GM21717 (cell line): ENCODE measurements at regions not wholly inside any gene's neighbourhood (a gene's known extent, or its start where the extent isn't known, plus 50 kb on each side); places are given as distances from the start of the nearest gene placed in this dataset.

Experiments used
- ATAC-seq: cut with Tn5 transposase; IDR thresholded peaks from one replicate; pipeline ENCODE4 v1.9.1; 2021; ENCODE audit warnings: mild to moderate bottlenecking, moderate library complexity; ENCODE audit not compliant: unreplicated experiment

GRCh38 chr4:115850799-115851509 is 737.5 kb upstream of the NDST4 start:
- ATAC-seq: peak; percentile 73

GRCh38 chr4:115844180-115844579 is 730.8 kb upstream of the NDST4 start:
- ATAC-seq: no peak

GRCh38 chr4:115841871-115842270 is 728.5 kb upstream of the NDST4 start:
- ATAC-seq: no peak

DNA sequence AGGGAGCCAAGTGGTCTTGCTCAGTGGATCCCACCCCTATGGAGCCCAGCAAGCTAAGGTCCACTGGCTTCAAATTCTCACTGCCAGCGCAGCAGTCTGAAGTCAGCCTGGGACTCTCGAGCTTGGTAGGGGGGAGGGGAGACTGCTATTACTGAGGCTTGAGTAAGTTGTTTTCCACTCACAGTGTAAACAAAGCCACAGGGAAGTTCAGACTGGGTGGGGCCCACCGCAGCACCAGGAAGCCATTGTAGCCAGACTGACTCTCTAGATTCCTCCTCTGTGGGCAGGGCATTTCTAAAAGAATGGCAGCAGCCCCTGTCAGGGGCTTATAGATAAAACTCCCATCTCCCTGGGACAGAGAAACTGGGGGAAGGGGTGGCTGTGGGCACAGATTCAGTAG is 721.0 kb upstream of the NDST4 start:
- no peak for ATAC-seq

- no peak for ATAC-seq
Observed at GRCh38 chr4:115824630-115825029, 711.2 kb upstream of the NDST4 start.

DNA sequence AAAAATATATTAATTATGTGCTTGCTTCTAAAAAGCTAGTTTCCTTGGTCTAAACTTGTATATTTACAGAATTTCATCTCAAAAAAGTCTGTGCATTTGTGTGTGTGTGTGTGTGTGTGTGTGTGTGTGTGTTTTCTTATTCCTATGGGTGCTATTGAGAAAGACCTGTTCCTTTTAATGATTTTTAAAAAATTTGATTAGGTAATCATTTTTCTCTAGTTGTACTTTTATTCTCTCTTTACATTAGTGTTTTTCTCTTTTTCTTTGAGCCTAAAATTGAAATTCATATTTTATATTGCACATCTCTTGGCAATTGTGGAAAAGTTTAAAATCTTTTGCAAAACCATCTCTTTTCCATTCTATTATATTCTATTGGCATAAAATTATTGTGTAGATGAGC is 690.4 kb upstream of the NDST4 start:
- ATAC-seq: no peak

DNA sequence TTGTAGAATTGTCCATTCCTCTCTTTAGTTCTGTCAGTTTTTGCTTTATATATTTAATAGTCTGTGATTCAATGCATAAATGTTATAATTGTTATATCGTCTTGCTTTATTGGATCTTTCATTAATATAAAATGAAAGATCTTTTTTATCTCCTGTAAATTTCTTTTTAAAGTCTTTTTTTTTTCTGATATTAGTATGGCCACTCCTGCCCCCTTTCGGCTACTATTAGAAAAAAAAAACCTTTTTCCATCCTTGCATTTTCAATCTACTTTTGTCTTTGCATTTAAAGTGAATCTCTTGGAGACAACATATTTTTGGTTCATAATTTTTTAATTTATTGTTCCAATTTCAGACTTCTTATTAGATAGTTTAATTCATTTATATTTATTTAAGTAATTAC is 677.4 kb upstream of the NDST4 start:
- ATAC-seq: no peak

DNA sequence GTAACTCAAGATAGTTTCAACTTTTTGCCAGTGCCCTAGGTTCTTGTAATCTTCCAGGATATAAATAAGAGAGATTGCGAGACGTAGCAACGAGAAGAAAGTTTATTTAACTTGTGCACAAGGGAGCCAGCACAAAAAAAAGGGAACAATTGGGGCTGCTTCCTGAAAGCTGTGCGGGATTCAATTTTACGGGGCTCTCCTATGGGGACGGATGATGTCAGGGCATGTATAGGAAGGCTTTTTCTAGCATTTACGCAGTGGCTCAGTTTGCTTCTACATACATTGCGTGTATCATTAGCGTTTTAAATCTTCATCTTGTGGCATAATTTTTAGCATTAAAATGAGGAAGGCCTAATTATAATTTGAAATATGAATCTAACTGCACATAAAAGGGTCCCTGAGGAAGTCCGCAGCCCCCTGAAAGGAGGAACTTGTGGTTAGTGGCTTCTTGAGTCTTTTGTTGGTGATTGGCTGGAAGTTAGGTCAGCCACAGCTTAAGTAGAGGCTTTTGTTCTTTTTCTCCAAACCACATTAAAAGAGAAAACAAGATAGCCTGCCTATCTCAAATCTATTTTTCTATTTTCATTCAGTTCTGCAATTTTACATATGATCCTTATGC is 668.2 kb upstream of the NDST4 start:
- ATAC-seq: peak; percentile 45

DNA sequence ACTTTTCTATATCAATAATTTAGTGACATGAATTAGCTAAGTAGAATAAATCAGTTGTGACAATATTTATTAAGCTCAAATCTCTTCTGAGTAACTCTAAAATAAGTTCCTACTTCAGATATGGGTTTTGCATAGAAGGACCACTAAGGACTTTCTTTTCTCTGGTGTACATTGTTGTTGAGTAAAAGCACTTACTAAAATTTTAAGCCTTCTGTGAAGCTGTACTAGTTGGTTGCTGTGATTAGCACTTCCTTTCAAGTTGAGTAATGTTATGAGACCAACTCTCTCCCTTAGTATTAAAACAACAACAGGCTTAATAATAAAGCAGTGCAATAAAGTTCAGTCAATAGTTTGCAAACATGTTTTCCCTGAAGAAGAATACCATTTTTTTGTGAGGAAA is 667.4 kb upstream of the NDST4 start:
- peak; percentile 79 for ATAC-seq

GRCh38 chr4:115780268-115780667 is 666.8 kb upstream of the NDST4 start:
- ATAC-seq: no peak

- no peak for ATAC-seq
Observed at GRCh38 chr4:115770046-115770543, 656.7 kb upstream of the NDST4 start.

- no peak for ATAC-seq
Observed at GRCh38 chr4:115769396-115769795, 656.0 kb upstream of the NDST4 start.

- no peak for ATAC-seq
Observed at GRCh38 chr4:115763051-115763450, 649.6 kb upstream of the NDST4 start.

- no peak for ATAC-seq
Observed at GRCh38 chr4:115759231-115759630, 645.8 kb upstream of the NDST4 start.

DNA sequence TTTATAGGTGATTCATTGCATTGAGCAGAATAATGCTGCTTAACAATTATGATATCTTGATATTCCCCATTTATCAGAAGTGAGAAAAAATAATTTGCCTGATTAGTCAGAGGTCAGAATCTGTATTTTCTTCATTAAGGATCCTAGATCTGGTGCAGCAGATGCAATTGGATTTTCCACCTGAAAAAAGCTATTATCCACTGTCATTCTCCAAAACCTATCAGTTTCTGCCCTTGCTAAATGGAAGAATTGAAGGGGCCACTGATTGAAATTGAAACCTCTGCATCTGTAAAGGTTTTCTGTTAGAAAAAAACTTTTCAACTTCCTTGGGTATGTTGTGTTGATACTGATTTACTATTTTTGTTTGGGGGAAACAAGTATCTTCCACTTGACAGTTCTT is 636.0 kb upstream of the NDST4 start:
- ATAC-seq: no peak

DNA sequence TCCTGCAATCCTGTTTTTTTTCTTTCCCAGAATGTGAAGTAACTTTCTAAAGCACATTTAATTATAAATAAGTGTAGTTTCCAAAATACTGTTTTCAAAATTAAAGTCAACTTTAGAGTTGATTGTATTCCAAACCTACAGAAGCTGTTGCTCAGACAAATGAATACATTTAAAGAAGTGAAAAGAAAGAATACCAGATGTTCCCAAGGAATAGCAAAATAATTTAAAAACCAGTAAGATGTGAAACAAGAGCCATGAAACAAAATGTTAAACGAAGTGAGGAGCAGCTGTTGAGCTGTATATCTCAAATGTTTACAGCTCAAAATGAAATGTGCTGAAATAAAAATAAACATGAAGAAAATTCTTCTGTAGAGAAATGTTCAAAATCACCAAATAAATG is 627.4 kb upstream of the NDST4 start:
- no peak for ATAC-seq

- no peak for ATAC-seq
Observed at GRCh38 chr4:115729739-115730266, 616.4 kb upstream of the NDST4 start.

- no peak for ATAC-seq
Observed at GRCh38 chr4:115723621-115724020, 610.2 kb upstream of the NDST4 start.

DNA sequence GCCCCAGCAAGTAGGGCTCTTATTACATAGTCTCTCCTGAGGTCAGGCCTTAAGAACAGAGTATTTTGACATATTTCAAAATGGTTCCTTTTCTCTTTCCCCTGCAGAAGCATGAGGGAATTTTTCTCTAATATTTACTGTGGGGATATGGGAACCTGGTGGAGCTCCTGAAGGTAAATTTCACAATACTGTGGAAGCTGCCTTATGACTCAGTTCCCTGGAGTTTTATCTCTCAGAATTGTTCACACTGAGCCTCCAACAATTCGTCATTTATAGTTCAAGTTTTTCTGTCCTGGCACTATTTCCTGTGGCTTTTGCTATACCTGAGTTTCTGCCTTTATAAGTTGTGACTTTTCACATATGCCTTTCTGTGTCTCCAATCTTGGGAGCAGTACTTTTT is 607.2 kb upstream of the NDST4 start:
- no peak for ATAC-seq

GRCh38 chr4:115711575-115711974 is 598.2 kb upstream of the NDST4 start:
- ATAC-seq: no peak

- ATAC-seq: no peak
Observed at GRCh38 chr4:115688961-115689360, 575.5 kb upstream of the NDST4 start.

- ATAC-seq: no peak
Observed at GRCh38 chr4:115687052-115687755, 573.8 kb upstream of the NDST4 start.
